Skeletal muscle tissue (tissue), 3 donors: ENCODE measurements at regions not wholly inside any gene's neighbourhood (a gene's known extent, or its start where the extent isn't known, plus 50 kb on each side); places are given as distances from the start of the nearest gene placed in this dataset.

ENCODE experiments used
- H3K27ac ChIP-seq: one replicate; pipeline ENCODE4 v1.7.0; 2013; ENCODE audit warnings: mild to moderate bottlenecking, low read depth, low read length, inconsistent platforms
- H3K27me3 ChIP-seq, 3 donors: one replicate each; pipeline ENCODE4 v1.7.0; 2013; ENCODE audit warnings: low read length in 3 of 3; ENCODE audit not compliant: control insufficient read depth in 3 of 3, insufficient read depth in 3 of 3
- H3K36me3 ChIP-seq, 3 donors: one replicate each; pipeline ENCODE4 v1.7.0; 2013; ENCODE audit warnings: low read length in 3 of 3; ENCODE audit not compliant: control insufficient read depth in 3 of 3, insufficient read depth in 3 of 3
- H3K4me1 ChIP-seq, 3 donors: one replicate each; pipeline ENCODE4 v1.7.0; 2013; ENCODE audit warnings: low read length in 3 of 3, mild to moderate bottlenecking in 3 of 3; ENCODE audit not compliant: control insufficient read depth in 3 of 3, insufficient read depth in 3 of 3
- H3K4me3 ChIP-seq, 3 donors: one replicate each; pipeline ENCODE4 v1.7.0; 2013; ENCODE audit warnings: low read length in 3 of 3
- H3K9ac ChIP-seq, 3 donors: one replicate each; pipeline ENCODE4 v1.7.0; 2013; ENCODE audit warnings: low read length in 3 of 3, mild to moderate bottlenecking in 3 of 3, moderate library complexity in 2 of 3, low read depth in 1 of 3
- H3K9me3 ChIP-seq, 3 donors: one replicate each; pipeline ENCODE4 v1.7.0; 2013; ENCODE audit warnings: low read length in 3 of 3; ENCODE audit not compliant: control insufficient read depth in 3 of 3
- donor health status: Osteomylitis.

- H3K9ac ChIP-seq: peak overlapping the region; percentile 27 to 55 (median 28)
- no peaks in the 10 kb centered on the region for H3K36me3 ChIP-seq
- no peaks in the 10 kb centered on the region for H3K9me3 ChIP-seq
- peak overlapping the region; percentile 85 for H3K27ac ChIP-seq
- H3K4me3 ChIP-seq: peak overlapping the region in 1 of 3 donors; percentile 42
- H3K27me3 ChIP-seq: no peaks in the 10 kb centered on the region
- peaks cover 9 to 36% (median 27%) of the 10 kb centered on the region in 3 donors for H3K4me1 ChIP-seq
Observed at GRCh38 chr18:25467226-25467987, 115.4 kb upstream of the ZNF521 start.

- no peak overlapping the region for H3K9ac ChIP-seq
- H3K36me3 ChIP-seq: no peaks in the 10 kb centered on the region
- peaks cover 9 to 36% (median 27%) of the 10 kb centered on the region in 3 donors for H3K4me1 ChIP-seq
- H3K9me3 ChIP-seq: no peaks in the 10 kb centered on the region
- no peak overlapping the region for H3K4me3 ChIP-seq
- H3K27me3 ChIP-seq: no peaks in the 10 kb centered on the region
- no peak overlapping the region for H3K27ac ChIP-seq
Observed at GRCh38 chr18:25465152-25465732, 113.3 kb upstream of the ZNF521 start.

DNA sequence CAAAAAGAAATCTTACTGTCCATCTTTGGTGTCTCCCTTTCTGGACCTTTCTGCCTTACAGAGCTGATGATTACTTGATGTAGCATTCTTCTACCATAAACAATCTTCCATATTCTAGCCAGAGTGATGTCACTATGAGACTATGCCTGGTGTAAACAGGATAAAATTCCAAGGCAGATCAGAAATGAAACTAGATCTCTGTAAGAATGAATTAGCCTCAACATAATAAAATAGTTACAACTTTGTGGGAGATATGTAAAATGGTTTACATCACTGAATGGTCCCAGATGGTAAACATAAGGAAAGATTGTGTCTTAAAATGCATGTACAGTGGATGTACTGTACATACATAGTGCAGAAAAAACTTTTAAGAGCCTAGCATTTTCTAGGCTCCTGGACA lies 112.3 kb upstream of the ZNF521 start:
- H3K4me1 ChIP-seq: peaks cover 9 to 30% (median 21%) of the 10 kb centered on the region in 3 donors
- no peaks in the 10 kb centered on the region for H3K27me3 ChIP-seq
- H3K9me3 ChIP-seq: no peaks in the 10 kb centered on the region
- no peaks in the 10 kb centered on the region for H3K36me3 ChIP-seq
- no peak overlapping the region for H3K4me3 ChIP-seq
- H3K27ac ChIP-seq: no peak overlapping the region
- no peak overlapping the region for H3K9ac ChIP-seq

GRCh38 chr18:25463726-25464125 lies 111.8 kb upstream of the ZNF521 start:
- Histone ChIP-seq H3K9me3 (no peaks in the 10 kb centered on the region), H3K4me1 (peaks cover 9 to 30% (median 21%) of the 10 kb centered on the region in 3 donors), H3K27me3 (no peaks in the 10 kb centered on the region), H3K36me3 (no peaks in the 10 kb centered on the region), H3K4me3 (no peak overlapping the region), H3K27ac (no peak overlapping the region), H3K9ac (no peak overlapping the region)

GRCh38 chr18:25459814-25460213 lies 107.8 kb upstream of the ZNF521 start:
- H3K4me3 ChIP-seq: no peak overlapping the region
- H3K4me1 ChIP-seq: peaks cover 0 to 6% (median 0%) of the 10 kb centered on the region in 3 donors
- H3K9me3 ChIP-seq: no peaks in the 10 kb centered on the region
- H3K9ac ChIP-seq: no peak overlapping the region
- H3K36me3 ChIP-seq: no peaks in the 10 kb centered on the region
- no peak overlapping the region for H3K27ac ChIP-seq
- H3K27me3 ChIP-seq: no peaks in the 10 kb centered on the region

GRCh38 chr18:25457601-25458000 lies 105.6 kb upstream of the ZNF521 start:
- no peaks in the 10 kb centered on the region for H3K27me3 ChIP-seq
- no peak overlapping the region for H3K27ac ChIP-seq
- no peak overlapping the region for H3K4me3 ChIP-seq

DNA sequence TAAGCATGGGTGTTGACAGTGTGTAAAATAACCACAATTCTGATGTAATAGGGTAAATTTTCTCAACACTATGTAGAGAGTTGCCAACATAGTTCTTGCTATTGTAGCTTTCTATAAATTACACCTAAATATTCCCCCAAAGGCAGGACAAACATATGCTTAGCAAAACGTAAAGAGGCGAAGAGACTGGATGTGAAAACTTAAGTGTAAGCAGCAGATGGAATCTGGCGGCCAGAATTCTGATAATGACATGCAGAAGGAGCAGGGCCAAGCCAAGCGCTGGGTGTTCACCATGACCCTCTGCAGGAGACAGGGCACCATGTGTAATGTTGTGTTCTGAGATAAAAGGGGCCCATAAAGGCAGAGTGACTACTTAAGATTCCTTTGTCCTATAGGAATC lies 105.2 kb upstream of the ZNF521 start:
- Histone ChIP-seq H3K27ac (no peak overlapping the region), H3K9me3 (no peaks in the 10 kb centered on the region), H3K4me1 (no peaks in the 10 kb centered on the region), H3K4me3 (no peak overlapping the region), H3K9ac (no peak overlapping the region), H3K27me3 (no peaks in the 10 kb centered on the region), H3K36me3 (no peaks in the 10 kb centered on the region)

More at GRCh38 chr18:25457601-25458000, 105.6 kb upstream of the ZNF521 start:
- Histone ChIP-seq H3K9ac (no peak overlapping the region), H3K4me1 (no peaks in the 10 kb centered on the region), H3K36me3 (no peaks in the 10 kb centered on the region), H3K9me3 (no peaks in the 10 kb centered on the region)

GRCh38 chr18:25456334-25457010 lies 104.5 kb upstream of the ZNF521 start:
- Histone ChIP-seq H3K4me3 (no peak overlapping the region), H3K27me3 (no peaks in the 10 kb centered on the region), H3K9ac (no peak overlapping the region), H3K36me3 (no peaks in the 10 kb centered on the region), H3K27ac (no peak overlapping the region), H3K9me3 (no peaks in the 10 kb centered on the region), H3K4me1 (no peaks in the 10 kb centered on the region)

DNA sequence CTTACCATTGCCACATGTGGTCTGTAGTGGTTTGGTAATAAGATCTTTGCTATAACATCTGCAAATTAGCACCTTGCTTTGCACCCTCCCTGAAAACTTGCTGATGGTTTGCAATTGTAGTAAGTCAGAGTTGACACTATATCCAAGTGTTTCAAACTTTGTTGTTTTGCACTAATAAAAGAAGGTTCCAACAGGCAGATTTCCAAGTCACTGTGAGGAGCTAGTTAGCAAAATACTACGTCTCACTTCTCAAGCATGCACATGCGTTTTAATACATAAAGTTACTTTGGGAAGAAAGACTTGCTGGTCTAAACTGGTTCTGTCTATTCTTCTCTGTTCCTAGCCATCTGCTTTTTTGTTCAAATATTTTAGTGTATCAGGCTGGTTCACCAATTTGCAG lies 103.7 kb upstream of the ZNF521 start:
- no peak overlapping the region for H3K4me3 ChIP-seq
- no peaks in the 10 kb centered on the region for H3K36me3 ChIP-seq
- no peaks in the 10 kb centered on the region for H3K9me3 ChIP-seq
- no peaks in the 10 kb centered on the region for H3K4me1 ChIP-seq
- H3K27me3 ChIP-seq: no peaks in the 10 kb centered on the region
- H3K27ac ChIP-seq: no peak overlapping the region
- no peak overlapping the region for H3K9ac ChIP-seq

DNA sequence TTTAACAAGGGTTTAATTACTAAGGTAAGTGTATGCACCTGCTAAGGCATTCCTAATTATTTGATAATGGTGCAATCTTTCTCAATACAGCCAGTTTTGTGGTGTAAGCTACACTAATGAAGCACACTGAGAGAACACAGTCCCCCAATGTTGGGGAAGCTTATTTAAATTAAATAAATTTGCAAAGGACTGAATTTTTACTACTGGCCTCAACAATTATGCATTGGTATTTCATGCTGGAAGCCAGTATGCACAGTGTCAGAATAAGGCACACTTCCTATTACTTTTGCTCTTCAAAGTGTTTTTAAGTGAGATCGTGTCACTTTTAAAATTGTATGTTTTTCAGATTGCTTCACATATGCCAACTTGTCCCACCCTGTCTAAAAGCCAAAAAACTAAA lies 103.2 kb upstream of the ZNF521 start:
- H3K27me3 ChIP-seq: no peaks in the 10 kb centered on the region
- H3K27ac ChIP-seq: no peak overlapping the region
- no peaks in the 10 kb centered on the region for H3K4me1 ChIP-seq
- H3K9ac ChIP-seq: no peak overlapping the region
- H3K4me3 ChIP-seq: no peak overlapping the region
- no peaks in the 10 kb centered on the region for H3K9me3 ChIP-seq
- no peaks in the 10 kb centered on the region for H3K36me3 ChIP-seq
